ENCODE measurements at regions not wholly inside any gene's neighbourhood (a gene's known extent, or its start where the extent isn't known, plus 50 kb on each side); places are given as distances from the start of the nearest gene placed in this dataset.

DNA sequence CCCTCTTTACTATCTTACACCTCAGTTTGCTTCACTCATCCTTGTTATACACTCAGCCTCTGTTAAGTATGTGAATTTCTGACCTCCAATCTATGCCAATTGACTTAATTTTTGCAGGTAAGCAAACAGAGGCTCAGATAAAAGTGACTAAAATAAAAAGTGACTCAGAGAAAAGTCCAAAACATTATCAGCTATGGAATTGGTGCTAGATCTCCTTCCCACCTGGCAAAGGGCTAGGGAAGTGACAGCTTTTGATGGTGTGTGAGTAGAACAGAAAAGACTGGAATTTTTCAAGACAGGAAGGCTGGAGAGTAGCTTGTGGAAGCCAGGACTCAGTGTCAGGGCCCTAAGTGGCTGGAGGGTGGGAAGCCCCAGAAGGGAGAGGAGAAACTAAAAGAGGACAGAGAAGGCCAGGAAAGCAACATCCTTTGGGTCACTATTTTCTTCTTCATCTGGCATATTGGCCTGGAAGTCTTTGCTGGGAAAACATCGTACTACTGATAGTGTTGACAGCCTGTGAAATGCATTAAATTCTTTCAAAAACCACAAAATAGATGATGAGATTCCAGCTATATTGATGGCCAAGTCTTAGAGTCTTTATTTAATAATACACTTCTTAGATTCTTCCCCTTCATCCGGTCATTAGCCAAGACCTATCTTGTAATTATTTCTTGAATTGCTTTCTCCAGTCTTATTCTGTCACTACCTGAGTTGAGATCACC is 392.8 kb downstream of the RAPGEF2 start:
- TF ChIP-seq, protein P1, sequence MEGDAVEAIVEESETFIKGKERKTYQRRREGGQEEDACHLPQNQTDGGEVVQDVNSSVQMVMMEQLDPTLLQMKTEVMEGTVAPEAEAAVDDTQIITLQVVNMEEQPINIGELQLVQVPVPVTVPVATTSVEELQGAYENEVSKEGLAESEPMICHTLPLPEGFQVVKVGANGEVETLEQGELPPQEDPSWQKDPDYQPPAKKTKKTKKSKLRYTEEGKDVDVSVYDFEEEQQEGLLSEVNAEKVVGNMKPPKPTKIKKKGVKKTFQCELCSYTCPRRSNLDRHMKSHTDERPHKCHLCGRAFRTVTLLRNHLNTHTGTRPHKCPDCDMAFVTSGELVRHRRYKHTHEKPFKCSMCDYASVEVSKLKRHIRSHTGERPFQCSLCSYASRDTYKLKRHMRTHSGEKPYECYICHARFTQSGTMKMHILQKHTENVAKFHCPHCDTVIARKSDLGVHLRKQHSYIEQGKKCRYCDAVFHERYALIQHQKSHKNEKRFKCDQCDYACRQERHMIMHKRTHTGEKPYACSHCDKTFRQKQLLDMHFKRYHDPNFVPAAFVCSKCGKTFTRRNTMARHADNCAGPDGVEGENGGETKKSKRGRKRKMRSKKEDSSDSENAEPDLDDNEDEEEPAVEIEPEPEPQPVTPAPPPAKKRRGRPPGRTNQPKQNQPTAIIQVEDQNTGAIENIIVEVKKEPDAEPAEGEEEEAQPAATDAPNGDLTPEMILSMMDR (conservative IDR thresholded peaks at IDR 0.05 in 1 of 2, IDR thresholded peaks at IDR 0.05 in 1 of 2; ENCODE audit: low read depth in 1 of 2, low read length in 2 of 2), result no peak
- TF ChIP-seq EZH2 (IDR thresholded peaks at IDR 0.05; ENCODE audit: low read length, missing control alignments), result no peak

All from fibroblast of lung (primary cell).